Fibroblast of skin of back (primary cell): ENCODE measurements at regions not wholly inside any gene's neighbourhood (a gene's known extent, or its start where the extent isn't known, plus 50 kb on each side); places are given as distances from the start of the nearest gene placed in this dataset.
"Not testable (repeated sequence)": the region's sequence is repeated elsewhere in the genome, so short reads cannot be mapped to it uniquely, and the experiment has no call there.

Experiments
- DNase-seq: peaks from one replicate; pipeline ENCODE4 v3.0.0-alpha.2; 2013

DNA sequence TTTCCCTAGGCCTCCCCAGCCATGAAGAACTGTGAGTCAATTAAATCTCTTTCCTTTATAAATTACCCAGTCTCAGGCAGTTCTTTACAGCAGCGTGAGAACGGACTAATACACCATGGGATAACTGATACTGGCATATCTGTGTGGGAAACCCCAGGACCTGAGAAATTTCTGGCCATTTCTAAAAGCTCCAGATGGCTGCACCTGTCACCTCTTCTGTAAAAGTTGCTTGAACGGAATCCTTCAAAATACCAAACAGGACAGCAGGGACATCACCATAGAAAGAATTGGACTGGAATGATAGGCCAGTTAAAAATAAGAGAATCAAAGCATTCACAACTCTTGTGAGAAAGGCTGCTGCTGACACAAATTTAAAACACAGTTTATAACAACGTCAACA lies 134.0 kb upstream of the FOXD4L5 start:
- not testable (repeated sequence) for DNase-seq

DNA sequence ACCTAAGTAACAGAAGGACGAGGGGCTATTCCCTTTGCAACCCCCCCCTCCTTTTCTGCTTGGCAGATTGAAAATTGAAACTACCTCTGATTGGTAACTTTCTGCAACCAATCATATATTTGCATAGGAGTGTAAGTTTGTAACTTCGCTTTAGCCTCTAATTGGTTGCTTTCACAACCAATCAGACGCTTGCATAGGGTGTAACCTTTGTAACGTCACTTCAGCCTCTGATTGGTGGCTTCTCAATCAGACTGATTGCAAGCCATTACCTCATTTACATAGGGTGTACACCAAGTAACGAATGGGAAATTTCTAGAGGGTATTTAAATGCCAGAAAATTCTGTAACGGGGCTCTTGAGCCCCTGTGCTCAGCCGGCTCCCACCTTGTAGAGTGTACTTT lies 131.9 kb upstream of the FOXD4L5 start:
- not testable (repeated sequence) for DNase-seq

DNA sequence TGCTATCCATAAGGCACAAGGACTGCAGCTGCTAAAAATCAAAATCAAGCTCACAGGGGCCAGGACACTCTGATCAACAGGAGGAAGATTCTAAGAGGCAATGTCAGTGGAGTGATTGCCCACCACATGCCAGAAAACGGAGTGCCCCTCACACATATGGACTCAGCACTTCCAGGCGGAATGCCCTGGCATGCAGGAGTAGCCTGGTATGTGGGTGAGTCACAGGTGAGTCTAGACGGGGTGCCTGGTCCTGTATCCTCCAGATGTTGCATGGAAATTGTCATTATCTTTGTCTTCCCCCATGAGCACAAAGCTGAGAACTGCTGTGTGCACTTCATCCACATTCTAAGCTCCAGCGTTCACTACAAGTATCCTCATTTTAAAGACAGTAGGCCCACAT lies 129.2 kb upstream of the FOXD4L5 start:
- not testable (repeated sequence) for DNase-seq

DNA sequence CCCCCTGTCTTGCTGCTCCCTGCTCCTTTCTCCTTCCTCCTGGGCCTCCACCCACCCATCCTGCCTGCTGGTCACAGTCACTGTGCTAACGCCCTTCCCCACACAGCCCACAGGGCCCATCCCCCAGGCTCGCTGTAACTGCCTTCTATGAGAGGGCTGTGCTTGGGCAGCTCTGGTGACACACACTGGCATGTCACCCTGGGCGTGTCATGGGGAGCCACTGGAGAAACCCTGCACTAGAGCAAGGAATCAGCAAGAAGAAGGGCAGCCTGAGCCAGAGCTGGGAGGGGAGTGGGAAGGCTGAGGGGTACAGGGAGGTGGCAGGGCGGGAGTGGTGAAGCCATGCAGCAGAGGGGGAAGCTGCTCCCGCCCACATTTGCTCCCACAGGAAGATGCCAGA lies 128.4 kb upstream of the FOXD4L5 start:
- DNase-seq = not testable (repeated sequence)

DNA sequence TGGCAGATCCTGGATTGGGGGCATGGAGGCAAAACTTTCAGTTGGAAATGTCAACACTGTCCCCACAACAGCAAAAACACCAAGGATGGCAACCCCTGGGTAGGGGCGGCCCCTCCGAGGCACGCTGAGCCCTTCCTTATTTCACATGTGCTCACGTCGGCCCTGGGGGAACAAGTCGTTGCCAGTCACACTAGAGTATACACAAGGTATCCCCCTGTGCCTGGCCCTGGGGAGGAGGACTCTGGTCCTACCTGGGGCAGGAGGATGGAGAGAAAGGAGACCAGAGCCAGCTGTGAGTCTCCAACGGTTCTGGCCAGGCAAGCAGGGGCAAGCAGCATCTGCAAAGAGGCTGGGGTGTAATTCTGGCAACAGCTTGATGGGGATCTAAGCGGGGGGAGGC lies 126.9 kb upstream of the FOXD4L5 start:
- no peak for DNase-seq

DNA sequence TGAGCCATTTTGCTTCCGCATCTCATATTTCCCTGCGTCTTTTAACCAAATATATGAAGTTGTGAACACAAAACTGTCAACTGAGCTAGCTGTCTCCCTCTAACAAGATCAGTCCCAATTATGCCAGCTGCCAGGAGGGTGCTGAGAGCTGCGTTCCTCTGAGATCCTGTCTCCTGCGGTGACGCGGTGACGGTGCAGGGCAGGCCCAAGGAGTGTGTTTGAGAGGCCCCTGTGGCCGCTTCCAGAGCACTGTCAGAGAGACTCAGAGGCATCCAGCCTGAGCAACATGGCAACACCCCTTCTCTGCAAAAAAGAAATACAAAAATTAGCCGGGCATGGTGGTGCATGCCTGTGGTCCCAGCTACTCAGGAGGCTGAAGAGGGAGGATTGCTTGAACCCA lies 126.3 kb upstream of the FOXD4L5 start:
- DNase-seq = no peak

DNA sequence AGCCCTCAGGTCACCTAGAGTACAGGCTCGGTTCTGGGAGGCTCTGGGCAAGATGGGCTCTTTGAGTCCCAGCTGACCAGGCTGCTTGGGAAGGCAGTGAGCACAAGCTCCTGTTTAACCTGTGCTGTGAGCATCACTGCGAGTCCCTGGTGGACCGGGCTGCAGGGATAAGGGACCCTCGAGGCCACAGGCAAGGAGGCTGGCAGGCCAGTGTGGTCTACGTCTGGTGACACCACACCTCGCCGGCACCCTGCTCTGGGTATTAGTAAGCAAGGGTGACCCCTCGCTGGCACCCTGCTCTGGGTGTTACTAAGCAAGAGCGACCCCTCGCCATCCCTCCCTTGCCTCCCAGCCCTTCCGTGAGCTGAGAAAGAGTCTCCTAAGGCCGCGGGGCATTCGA lies 125.9 kb upstream of the FOXD4L5 start:
- no peak for DNase-seq

DNA sequence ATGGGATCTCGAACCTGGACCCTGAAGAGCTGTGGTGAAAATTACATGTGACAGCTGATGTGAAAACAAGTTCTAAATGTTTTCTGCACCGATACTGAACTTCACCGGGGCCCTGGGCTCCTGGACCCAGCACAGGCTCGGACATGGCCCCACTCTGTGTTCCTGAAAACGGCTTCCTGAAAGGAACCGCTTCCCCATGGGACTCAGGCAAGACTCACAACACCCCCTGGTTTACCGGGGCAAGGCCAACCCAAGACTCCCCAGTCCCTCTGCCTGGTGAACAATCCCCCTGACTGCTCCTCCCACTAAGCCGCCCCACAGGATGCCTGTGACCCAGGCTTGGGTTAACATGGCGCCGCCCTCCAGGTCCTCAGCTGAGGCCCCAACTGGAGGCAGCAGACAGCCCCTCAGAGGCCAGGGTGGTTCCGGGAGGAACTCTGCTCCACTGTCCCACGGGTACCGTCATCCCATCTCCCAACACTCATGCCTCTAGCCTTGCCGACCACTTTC lies 124.5 kb upstream of the FOXD4L5 start:
- no peak for DNase-seq

DNA sequence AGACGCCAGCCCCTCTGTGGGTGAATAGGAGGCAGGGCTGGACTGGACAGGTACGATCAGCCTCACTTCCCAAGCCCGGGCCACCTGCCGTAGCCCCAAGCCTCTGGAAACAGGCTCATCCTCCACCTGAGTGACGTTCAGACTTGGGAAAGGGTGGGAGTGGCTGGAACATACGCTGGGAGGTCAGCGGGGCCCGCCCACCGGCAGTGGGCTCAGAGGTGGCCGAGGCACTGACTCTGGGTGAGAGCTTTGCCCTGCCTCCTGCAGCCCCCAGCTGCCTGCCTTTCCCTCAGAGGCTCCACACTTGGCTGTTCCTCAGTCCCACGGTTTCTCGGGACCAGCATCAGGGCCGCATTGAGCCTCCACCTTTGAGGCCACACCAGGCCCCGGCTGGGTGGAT lies 123.8 kb upstream of the FOXD4L5 start:
- not testable (repeated sequence) for DNase-seq

DNA sequence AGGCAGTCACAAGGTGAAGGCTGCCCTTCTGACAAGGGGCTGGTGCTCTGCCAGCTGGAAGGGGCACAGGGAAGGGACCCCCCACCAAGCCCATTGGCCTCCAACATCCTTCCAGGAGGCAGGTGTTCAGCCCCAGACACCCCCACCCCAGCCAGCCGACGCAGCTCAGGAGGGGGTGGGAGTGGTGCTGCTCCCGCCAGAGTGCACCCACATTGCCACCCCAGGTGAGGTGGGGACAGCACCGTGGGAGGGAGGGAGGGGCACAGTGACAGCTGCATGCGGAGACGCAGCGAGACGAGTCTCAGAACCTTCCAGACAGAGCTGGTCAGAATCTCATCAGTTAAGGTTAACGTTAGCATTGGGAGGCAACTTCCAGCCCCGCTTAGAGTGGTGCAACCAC lies 121.6 kb upstream of the FOXD4L5 start:
- DNase-seq = not testable (repeated sequence)

DNA sequence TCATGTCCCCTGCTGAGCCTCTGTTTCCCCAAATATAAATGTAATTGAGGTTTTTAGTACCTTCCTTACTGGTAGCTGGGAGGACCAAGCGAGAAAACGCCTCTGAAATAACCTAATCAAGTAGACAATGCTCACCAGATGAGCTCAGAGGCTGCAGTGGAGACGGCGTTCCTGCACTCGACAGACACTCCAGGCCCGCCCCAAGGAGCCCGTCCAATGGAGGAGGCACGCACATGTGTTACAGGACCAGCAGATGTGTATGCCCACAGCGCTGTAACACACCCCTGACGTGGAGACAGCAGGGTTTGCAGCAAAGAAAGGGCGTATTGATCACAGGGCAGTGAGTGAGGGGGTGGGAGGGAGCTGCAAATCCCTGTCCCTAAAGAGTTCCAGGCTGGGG lies 120.8 kb upstream of the FOXD4L5 start:
- DNase-seq = not testable (repeated sequence)

DNA sequence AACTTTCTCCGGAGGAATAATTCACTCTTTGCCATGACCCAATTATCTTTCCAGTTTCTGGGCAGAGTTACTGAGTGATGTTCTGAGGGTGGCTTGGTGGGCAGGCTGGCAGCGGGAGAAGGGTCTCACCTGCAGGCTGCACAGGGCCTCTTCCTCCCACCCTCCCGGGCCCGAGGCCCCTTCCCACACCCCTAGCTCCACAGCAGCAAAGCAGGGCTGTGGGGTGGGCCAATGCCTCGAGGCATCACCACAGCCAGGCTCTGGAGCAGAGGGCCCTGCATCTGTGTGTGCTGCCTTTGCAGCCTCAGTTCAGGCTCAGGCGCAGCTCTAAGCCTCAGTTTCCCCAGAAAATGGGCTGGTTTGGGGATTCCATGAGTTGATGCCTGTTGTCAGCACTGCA lies 120.2 kb upstream of the FOXD4L5 start:
- no peak for DNase-seq

DNA sequence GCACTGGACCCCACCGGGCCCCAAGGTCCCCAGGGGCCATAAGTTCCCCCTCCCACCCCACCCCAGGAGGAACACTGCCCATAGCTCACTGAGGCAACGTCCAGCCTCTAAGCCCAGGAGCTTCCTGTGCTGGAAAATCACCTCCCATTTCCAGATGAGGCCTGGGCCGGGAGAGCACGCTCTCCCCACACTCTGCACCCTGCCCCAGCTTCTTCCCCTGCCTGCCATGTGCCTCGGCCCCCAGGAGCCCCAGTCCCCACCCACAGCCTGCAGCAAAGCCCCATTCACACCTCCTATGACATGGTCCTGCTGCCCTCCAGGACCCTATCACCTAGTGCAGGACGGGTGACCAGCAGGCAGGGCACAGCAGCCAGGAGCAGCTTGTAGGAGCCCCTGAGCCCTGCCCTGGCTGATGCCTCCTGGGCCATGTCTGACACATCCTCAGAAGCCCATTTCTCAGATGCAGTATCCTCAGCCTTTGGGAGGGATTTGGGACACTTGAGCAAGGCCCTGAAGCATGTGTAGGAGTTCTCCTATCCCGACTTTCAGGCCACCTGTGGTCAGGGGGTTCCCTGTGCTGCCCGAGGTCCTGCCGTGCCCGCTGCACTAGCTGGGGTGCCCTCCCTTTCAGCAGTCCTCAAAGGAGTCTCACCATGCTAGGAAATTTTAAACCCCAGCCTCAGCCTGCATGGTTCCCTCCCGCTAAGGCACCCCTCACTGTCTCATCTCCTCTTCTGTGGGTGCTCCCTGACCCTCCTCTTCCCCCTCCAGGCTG lies 119.4 kb upstream of the FOXD4L5 start:
- DNase-seq = no peak

DNA sequence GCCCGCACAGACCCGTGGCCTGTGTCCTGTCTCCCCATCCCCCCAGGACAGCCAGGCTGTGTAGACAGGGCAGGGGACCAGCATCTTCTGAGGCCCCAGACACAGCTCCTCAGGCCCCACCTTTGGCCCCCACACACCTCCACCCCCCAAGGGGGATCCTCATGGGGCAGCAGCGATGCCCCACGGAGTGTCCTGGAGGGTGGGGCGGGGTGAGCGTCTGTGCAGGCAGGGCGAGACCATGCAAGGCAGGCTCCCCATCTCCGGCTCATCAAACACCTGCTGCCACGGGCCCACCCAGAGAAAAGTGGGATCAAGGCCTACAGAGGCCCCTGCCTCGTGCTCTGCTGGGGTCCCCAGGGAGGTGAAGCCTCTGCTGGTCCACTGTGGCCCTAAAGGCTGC lies 118.7 kb upstream of the FOXD4L5 start:
- no peak for DNase-seq

DNA sequence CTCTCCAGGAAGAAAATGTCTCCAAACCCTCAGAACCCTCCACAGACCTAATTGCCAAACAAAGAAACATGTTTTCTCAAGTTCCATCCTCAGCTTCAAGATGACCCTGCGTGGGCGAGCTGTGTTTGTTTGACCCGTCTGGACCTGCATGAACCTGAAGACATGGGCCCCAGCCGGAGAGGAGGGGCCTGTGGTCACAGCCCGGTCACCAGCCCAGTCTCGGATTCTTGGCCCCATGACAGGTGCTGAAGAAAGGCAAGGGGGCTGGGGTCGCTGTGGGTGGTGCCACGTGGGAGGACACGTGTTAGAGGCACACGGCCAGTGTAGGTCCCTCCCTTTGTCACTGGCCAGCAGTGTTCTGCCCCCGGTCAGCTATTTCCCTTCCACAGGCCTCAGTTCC lies 118.1 kb upstream of the FOXD4L5 start:
- not testable (repeated sequence) for DNase-seq

DNA sequence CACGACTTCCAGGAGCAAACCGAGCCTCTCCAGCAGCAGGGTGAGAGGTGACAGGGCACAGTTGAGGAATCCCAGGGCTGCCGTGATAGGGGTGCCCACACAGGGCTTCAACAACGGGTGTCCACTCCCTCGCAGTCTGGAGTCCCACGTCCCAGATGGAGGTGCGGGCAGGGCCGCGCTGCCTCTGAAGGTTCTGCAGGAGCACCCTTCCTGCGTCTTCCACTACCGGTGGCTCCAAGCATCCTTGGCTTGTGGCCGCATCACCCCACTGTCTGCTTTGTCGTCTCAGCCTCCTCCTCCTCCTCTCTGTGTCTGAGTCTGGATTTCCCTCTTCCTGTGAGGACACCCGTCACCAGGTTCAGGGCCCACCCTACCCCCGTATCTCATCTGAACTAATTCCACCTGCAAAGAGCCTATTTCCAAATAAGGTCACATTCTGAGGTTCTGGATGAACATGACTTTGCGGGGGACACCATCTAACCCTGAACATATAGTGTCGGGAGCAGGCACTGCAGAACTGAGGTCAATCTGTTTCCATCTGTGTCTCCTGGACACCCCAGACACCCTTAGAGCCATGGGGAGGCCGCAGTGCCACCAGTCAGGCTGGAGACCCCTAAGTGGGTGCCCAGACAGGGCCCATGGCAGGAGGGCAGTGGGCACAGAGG lies 117.3 kb upstream of the FOXD4L5 start:
- DNase-seq = not testable (repeated sequence)

DNA sequence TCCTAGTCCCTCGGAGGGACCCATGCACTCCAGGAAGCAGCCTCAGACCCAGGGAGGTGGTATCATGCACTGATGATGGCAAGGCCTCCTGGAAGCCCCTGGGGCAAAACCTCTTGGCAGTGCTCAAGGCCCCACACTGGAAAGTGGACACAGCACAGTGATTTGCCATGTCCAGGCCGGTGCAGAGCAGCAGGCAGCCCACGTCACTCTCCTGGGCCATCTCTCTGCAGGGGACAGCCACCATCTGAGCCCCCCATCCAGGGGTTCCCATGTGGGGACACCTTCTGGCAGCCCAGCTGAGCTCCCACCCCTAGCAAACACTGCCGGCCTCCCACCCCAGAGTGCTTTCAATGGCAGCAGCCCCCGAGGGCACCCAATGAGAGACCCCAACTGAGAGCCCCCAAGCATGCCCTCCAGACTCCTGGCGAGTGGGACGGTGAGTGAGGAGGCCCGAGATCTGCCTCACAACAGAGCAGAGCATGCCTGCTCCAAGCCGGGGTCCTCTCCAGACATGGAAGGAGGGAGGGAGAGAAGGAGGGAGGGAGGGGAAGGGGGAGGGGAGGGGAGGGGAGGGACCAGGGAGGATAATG lies 116.5 kb upstream of the FOXD4L5 start:
- not testable (repeated sequence) for DNase-seq

DNA sequence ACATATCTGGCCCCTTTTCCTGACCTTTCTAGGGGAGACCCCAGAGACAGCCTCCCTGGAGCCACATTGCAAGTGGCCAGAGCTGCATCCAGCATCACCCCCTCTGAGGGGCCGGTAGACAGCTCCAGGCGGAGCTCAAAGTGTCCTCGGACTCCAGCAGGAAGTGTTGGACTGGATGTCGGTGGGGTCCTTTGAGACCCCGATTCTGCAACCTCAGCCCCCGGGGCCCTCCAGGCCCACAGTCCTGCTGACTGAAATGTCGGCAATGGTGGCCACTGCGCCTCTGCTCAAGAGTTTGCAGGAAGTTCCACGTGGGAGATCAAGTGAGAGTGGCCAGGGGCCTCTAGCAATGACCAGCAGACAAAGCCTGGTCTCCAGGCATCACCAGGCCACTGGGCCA lies 115.9 kb upstream of the FOXD4L5 start:
- no peak for DNase-seq

DNA sequence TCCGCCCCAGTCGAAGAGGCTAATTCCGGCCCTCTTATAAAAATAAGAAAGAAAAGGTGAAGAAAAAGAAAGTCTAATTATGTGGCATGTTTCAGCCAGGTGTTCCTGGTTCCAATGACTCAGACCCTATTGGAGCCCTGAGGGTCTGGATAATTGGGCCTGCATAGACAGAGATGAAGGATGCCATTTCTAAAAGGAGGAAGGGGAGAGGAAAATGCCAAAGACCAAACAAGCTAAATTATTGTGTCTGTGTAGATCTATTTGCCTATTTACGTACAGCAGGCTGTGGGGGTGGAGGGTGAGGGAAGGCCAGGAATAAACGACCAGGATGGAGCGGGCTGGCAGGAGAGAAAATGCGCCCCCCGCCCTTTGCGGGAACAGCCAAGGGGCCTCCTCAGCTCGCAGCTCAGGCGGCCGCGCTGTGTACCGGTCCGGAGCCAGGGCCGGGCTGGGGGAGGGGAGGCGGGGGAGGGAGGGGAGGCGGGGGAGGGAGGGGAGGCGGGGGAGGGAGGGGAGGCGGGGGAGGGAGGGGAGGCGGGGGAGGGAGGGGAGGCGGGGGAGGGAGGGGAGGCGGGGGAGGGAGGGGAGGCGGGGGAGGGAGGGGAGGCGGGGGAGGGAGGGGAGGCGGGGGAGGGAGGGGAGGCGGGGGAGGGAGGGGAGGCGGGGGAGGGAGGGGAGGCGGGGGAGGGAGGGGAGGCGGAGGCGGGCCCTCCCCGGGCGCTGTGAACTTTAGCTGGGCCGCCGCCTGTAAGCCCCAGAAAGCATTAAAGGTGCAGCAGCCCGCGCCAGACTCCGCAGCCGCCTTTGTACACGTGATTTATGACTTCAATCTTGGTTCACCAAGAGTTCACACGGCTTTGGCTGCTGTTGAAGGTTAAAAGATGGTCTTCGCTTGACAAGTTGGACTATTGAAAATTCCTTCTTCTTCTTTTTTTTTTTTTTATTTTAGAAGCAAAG lies 113.0 kb upstream of the FOXD4L5 start:
- DNase-seq = not testable (repeated sequence)

DNA sequence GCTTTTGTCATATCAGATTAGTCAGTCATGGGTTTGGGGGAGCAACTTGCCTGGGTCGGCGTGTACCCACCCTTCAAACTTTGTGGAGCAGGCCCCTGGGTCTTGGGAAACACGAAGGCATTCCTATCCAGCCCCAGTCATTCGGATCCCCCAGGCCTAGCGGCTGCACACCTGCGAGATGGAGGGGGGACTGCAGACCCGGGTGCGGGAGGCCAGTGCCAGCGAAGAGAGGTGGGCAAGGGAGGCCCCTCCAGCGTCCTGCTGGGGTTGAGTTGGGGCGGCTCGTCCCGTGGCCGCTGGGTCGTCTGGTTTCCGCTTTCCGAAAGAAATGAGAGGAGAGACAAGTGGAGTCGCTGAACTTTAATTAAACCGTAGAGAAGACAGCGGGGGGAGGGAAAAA lies 112.2 kb upstream of the FOXD4L5 start:
- not testable (repeated sequence) for DNase-seq

DNA sequence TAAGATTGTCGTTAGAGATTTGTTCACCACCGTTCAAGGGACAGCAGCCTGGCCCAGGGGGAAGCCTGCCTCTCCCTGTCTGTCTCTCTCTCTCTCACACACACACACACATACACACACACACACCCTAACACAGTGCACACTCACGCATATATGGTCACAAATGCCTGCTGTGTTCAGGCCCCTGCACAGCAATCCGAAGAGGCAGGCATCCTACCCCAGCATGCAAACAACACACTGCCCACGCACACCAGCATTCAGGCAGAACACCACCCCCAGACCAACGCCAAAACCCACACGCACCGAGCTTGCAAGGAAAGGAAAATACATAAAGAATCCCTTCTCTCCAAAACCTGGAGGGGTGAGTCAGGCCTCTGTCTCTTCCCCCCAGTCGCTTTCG lies 111.6 kb upstream of the FOXD4L5 start:
- not testable (repeated sequence) for DNase-seq

DNA sequence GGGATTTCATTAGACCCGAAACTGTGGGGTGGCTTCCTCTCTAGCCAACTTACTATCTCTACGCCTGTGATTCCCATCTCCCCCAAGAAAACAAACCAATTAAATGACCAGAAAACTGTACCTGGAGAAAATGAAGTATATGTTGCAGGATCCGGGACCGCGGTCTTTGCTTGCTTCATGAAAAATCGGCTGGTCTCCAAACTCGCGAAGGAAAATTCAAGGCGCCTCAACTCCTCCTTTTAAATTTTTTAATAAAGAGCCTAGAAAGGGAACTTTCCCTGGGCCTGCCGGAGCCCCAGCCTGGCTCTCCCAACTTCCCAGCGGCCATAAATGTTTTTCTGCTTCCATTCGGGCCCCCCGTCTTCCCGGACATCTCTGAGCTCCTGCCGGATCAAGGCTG lies 110.8 kb upstream of the FOXD4L5 start:
- DNase-seq = not testable (repeated sequence)
